ENCODE measurements at regions not wholly inside any gene's neighbourhood (a gene's known extent, or its start where the extent isn't known, plus 50 kb on each side); places are given as distances from the start of the nearest gene placed in this dataset.
"Not testable (repeated sequence)": the region's sequence is repeated elsewhere in the genome, so short reads cannot be mapped to it uniquely, and the experiment has no call there.

- DNase-seq (ENCODE audit: insufficient read length, low spot score), result no peak
- FAIRE-seq, result no peak
- no peak for TF ChIP-seq POLR2A (IDR thresholded peaks at IDR 0.05; ENCODE audit: low read depth, low read length)
These were observed 162.6 kb downstream of the MTERF1 start for GRCh38 chr7:91717681-91718470.

- FAIRE-seq, result no peak
- no peak for TF ChIP-seq POLR2A (IDR thresholded peaks at IDR 0.05; ENCODE audit: low read depth, low read length)
- no peak for DNase-seq (ENCODE audit: insufficient read length, low spot score)
These were observed 161.5 kb downstream of the MTERF1 start for GRCh38 chr7:91719008-91719407.

GRCh38 chr7:91720260-91720937 lies 160.1 kb downstream of the MTERF1 start:
- no peak for TF ChIP-seq POLR2A (IDR thresholded peaks at IDR 0.05; ENCODE audit: low read depth, low read length)
- no peak for DNase-seq (ENCODE audit: insufficient read length, low spot score)
- no peak for FAIRE-seq

GRCh38 chr7:91722831-91723230 lies 157.7 kb downstream of the MTERF1 start:
- DNase-seq (ENCODE audit: insufficient read length, low spot score) (no peak), FAIRE-seq (no peak)
- no peak for TF ChIP-seq POLR2A (IDR thresholded peaks at IDR 0.05; ENCODE audit: low read depth, low read length)

GRCh38 chr7:91729046-91729445 lies 151.5 kb downstream of the MTERF1 start:
- FAIRE-seq, result not testable (repeated sequence)

GRCh38 chr7:91731976-91732375 lies 148.5 kb downstream of the MTERF1 start:
- FAIRE-seq, result no peak
- no peak for DNase-seq (ENCODE audit: insufficient read length, low spot score)
- no peak for TF ChIP-seq POLR2A (IDR thresholded peaks at IDR 0.05; ENCODE audit: low read depth, low read length)

More at GRCh38 chr7:91729046-91729445, 151.5 kb downstream of the MTERF1 start:
- not testable (repeated sequence) for DNase-seq (ENCODE audit: insufficient read length, low spot score)

GRCh38 chr7:91749418-91749817 lies 131.1 kb downstream of the MTERF1 start:
- TF ChIP-seq POLR2A (IDR thresholded peaks at IDR 0.05; ENCODE audit: low read depth, low read length), result no peak
- DNase-seq (ENCODE audit: insufficient read length, low spot score) (no peak), FAIRE-seq (no peak)

GRCh38 chr7:91750091-91750490 lies 130.4 kb downstream of the MTERF1 start:
- FAIRE-seq (no peak), DNase-seq (ENCODE audit: insufficient read length, low spot score) (no peak)

GRCh38 chr7:91752102-91752501 lies 128.4 kb downstream of the MTERF1 start:
- DNase-seq (ENCODE audit: insufficient read length, low spot score) (no peak), FAIRE-seq (no peak)
- TF ChIP-seq POLR2A (IDR thresholded peaks at IDR 0.05; ENCODE audit: low read depth, low read length), result no peak

More at GRCh38 chr7:91750091-91750490, 130.4 kb downstream of the MTERF1 start:
- no peak for TF ChIP-seq POLR2A (IDR thresholded peaks at IDR 0.05; ENCODE audit: low read depth, low read length)

GRCh38 chr7:91754280-91754679 lies 126.2 kb downstream of the MTERF1 start:
- not testable (repeated sequence) for DNase-seq (ENCODE audit: insufficient read length, low spot score); FAIRE-seq

GRCh38 chr7:91755121-91755520 lies 125.4 kb downstream of the MTERF1 start:
- not testable (repeated sequence) for FAIRE-seq; DNase-seq (ENCODE audit: insufficient read length, low spot score)

GRCh38 chr7:91759205-91759863 lies 121.2 kb downstream of the MTERF1 start:
- DNase-seq (ENCODE audit: insufficient read length, low spot score) (no peak), FAIRE-seq (no peak)
- no peak for TF ChIP-seq POLR2A (IDR thresholded peaks at IDR 0.05; ENCODE audit: low read depth, low read length)

- FAIRE-seq, result no peak
These were observed 112.7 kb downstream of the MTERF1 start for GRCh38 chr7:91767820-91768219.

GRCh38 chr7:91771394-91771793 lies 109.1 kb downstream of the MTERF1 start:
- no peak for DNase-seq (ENCODE audit: insufficient read length, low spot score)
- no peak for FAIRE-seq
- TF ChIP-seq POLR2A (IDR thresholded peaks at IDR 0.05; ENCODE audit: low read depth, low read length), result no peak

More at GRCh38 chr7:91767820-91768219, 112.7 kb downstream of the MTERF1 start:
- DNase-seq (ENCODE audit: insufficient read length, low spot score), result no peak
- no peak for TF ChIP-seq POLR2A (IDR thresholded peaks at IDR 0.05; ENCODE audit: low read depth, low read length)

Data from H54 (cell line).